Activated CD8-positive, alpha-beta memory T cell treated with anti-CD3 and anti-CD28 coated beads, Interleukin-2, amount 10 ng/mL, durations not matched to agents 7 days and 5 days (primary cell): ENCODE measurements at regions not wholly inside any gene's neighbourhood (a gene's known extent, or its start where the extent isn't known, plus 50 kb on each side); places are given as distances from the start of the nearest gene placed in this dataset.

Experiments used
- ATAC-seq: fragments of 150-1000 bp; cut with Tn5 transposase; one replicate; pipeline ENCODE4 v1.10.0; 2021; ENCODE audit warnings: moderate library complexity
- CTCF ChIA-PET: fragments of 350-600 bp; sonication (Branson Sonifier 250); formaldehyde crosslinking; loops from one replicate; lab custom pipeline; 2021; ENCODE audit warnings: antibody characterized with exemption; lab: Charles Lee
- DNase-seq: peaks from one replicate; pipeline ENCODE4 v3.0.0-alpha.2; 2020
- H3K27ac Mint-ChIP-seq: one replicate; pipeline ENCODE4 v1.8.0; 2021; ENCODE audit warnings: mild to moderate bottlenecking, mixed read lengths
- H3K27me3 Mint-ChIP-seq: one replicate; pipeline ENCODE4 v1.8.0; 2021; ENCODE audit warnings: mixed read lengths
- H3K36me3 Mint-ChIP-seq: one replicate; pipeline ENCODE4 v1.8.0; 2021; ENCODE audit warnings: mild to moderate bottlenecking, mixed read lengths
- H3K4me1 Mint-ChIP-seq: one replicate; pipeline ENCODE4 v1.8.0; 2021; ENCODE audit warnings: mixed read lengths
- H3K4me3 Mint-ChIP-seq: one replicate; pipeline ENCODE4 v1.8.0; 2021; ENCODE audit warnings: mild to moderate bottlenecking, moderate library complexity, mixed read lengths
- H3K9me3 Mint-ChIP-seq: one replicate; pipeline ENCODE4 v1.8.0; 2022; ENCODE audit warnings: low read depth, mixed read lengths

DNA sequence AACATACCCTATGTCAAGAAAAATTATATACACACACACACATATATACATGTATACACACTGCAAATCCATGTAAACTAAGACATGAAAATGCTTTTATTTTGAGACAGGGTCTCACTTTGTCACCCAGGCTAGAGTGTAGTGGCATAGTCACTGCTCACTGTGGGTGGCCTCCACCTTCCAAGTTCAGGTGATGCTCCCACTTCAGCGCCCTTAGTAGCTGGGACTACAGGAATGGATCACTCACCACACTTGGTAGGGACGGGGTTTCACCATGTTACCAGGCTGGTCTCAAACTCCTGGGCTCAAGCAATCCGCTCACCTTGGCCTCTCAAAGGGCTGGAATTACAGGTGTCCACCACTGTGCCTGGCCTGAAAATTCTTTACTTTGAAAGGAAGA lies 617.6 kb downstream of the NYAP2 start:
- Mint-ChIP-seq H3K4me3 (no peak overlapping the region), H3K4me1 (no peaks in the 10 kb centered on the region), H3K27me3 (no peaks in the 10 kb centered on the region), H3K9me3 (peaks cover 4% of the 10 kb centered on the region), H3K36me3 (no peaks in the 10 kb centered on the region), H3K27ac (no peak overlapping the region)
- CTCF ChIA-PET: no interaction called here
- DNase-seq: no peak
- no peak for ATAC-seq

DNA sequence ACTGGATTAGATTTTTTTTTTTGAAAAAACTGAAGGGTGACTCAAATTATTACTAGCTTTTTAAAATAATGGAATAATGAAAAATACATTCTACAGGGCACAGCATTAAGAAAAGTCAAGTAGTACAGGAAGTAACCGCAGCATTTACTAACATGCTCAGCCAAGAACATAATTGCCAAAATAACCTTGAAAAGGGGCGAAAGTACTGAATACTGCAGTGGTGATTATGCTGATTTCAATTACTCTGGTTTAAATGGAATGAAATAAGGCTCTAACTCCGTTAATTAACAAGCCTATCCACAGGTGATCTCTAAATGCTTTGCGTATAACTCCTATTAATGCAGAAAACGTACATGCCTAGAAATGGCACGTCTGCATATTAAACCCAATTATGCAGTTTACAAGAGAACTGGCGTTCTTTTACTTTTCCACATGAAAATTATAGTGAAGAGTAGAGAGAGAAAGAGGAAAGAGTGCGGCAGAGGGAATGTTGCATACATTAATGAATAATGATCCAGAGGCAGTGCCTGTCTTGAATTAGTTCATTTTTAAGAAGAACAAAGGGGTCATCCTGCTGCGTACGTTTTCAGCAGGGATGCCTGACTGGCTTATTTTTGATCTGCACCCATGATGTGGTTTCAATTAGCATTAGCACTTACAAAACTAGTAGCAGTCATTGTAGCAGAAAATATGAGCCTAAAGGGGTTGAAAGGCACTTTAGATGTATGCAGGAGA lies 612.4 kb downstream of the NYAP2 start:
- no peaks in the 10 kb centered on the region for H3K36me3 Mint-ChIP-seq
- no peaks in the 10 kb centered on the region for H3K27me3 Mint-ChIP-seq
- H3K27ac Mint-ChIP-seq: no peak overlapping the region
- CTCF ChIA-PET: no interaction called here
- H3K9me3 Mint-ChIP-seq: no peaks in the 10 kb centered on the region
- no peak for ATAC-seq
- H3K4me1 Mint-ChIP-seq: no peaks in the 10 kb centered on the region
- no peak for DNase-seq
- H3K4me3 Mint-ChIP-seq: no peak overlapping the region

DNA sequence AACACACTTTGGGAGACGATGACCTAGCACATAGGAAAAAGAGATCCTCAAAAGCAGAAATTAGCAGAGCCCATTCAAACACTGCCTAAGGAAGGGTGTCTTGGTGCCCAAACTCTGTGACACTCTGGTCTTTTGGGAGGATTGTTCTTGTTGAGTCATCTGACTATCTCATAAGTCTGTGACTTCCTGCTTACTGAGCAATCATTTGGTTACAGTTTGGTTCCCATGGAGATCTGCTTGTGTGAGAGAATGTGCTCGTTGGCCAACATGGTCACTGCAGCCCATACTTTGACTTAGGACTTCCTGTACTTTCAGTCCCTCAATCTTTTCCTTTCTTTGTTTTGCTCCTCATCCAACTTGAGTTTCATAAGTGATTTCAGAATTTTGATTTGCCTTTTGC lies 602.9 kb downstream of the NYAP2 start:
- DNase-seq: no peak
- Mint-ChIP-seq H3K36me3 (no peaks in the 10 kb centered on the region), H3K4me3 (no peak overlapping the region), H3K27me3 (no peaks in the 10 kb centered on the region), H3K4me1 (no peaks in the 10 kb centered on the region), H3K9me3 (no peaks in the 10 kb centered on the region), H3K27ac (no peak overlapping the region)
- no peak for ATAC-seq
- CTCF ChIA-PET: no interaction called here

DNA sequence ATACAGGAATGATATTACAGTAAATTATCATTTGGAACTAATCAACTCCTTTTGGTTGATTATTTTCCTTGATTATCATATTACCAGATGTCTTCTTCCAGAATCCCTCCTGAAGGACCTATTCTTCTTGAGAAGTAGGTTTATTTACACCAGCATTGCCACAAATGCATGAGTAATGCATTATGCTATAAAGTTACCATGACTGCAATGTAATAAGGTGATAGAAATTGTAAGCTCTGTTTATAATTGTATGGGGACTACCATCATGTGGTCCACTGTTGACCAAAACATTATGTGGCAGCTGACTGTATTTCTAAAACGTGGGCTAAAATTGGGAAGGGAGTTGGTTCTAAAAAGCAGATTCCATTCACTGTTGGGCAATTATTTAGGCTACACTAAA lies 602.2 kb downstream of the NYAP2 start:
- H3K4me1 Mint-ChIP-seq: no peaks in the 10 kb centered on the region
- DNase-seq: no peak
- no peak overlapping the region for H3K27ac Mint-ChIP-seq
- no peaks in the 10 kb centered on the region for H3K27me3 Mint-ChIP-seq
- no peak for ATAC-seq
- CTCF ChIA-PET: no interaction called here
- H3K4me3 Mint-ChIP-seq: no peak overlapping the region
- no peaks in the 10 kb centered on the region for H3K9me3 Mint-ChIP-seq
- no peaks in the 10 kb centered on the region for H3K36me3 Mint-ChIP-seq

DNA sequence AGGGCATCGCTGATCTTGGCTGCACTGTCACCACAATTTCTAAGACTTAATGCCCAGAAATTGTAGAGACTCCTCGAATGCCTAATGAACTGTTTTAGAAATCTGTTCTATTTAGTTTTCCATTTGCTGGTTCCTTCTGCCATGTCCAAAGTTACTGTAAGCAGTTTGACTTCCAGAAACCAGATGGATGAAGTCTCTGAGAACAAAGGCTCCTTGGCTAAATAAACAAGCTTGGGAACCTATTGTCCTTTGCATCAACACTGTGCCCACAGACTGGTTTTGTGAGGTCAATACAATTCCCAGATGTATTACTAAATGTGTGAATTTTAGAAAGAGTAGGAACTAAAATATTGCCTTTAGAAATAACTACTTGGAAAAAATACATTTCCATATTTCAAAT lies 600.2 kb downstream of the NYAP2 start:
- H3K27me3 Mint-ChIP-seq: no peaks in the 10 kb centered on the region
- H3K36me3 Mint-ChIP-seq: no peaks in the 10 kb centered on the region
- H3K27ac Mint-ChIP-seq: no peak overlapping the region
- H3K4me3 Mint-ChIP-seq: no peak overlapping the region
- CTCF ChIA-PET: no interaction called here
- no peaks in the 10 kb centered on the region for H3K9me3 Mint-ChIP-seq
- ATAC-seq: no peak
- DNase-seq: no peak
- no peaks in the 10 kb centered on the region for H3K4me1 Mint-ChIP-seq

DNA sequence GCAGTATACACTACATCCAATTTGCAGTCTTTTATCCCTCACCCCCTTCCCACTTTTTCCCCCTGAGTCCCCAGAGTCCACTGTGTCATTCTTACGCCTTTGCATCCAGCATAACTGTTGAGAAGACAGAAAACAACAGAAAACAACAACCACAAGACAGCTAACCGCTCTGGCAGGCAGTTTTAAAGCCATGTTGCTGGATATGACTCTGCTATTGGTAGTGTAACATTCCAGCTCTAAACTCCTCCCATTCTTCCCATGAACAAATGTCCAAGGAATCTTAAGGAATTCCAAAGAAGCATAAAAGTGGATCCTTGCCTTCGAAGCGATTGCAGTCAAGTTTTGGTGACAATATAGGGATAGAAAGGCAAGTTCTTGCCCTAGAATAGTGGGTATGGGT lies 599.1 kb downstream of the NYAP2 start:
- DNase-seq (no peak), ATAC-seq (no peak)
- Mint-ChIP-seq H3K27ac (no peak overlapping the region), H3K4me1 (no peaks in the 10 kb centered on the region), H3K27me3 (no peaks in the 10 kb centered on the region), H3K9me3 (no peaks in the 10 kb centered on the region), H3K4me3 (no peak overlapping the region), H3K36me3 (no peaks in the 10 kb centered on the region)
- CTCF ChIA-PET: no interaction called here

DNA sequence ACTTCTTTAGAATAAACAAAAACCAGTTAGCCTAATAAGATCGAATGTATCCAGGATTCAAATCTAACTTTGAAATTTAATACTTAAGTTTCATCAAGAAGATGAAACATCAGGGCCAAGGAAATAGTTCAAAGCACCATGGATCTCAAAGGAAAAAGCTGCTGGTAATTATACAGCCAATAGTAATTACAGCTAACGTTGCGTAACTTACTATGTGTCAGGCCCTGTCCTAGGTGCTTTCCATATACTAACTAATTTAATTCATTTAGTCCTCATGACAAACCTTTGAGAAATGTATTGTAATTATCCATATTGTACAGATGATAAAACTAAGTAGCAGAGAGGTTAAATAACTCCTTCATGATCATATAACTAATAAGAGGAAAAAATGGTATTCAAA lies 598.6 kb downstream of the NYAP2 start:
- Mint-ChIP-seq H3K4me1 (no peaks in the 10 kb centered on the region), H3K9me3 (no peaks in the 10 kb centered on the region), H3K4me3 (no peak overlapping the region), H3K27me3 (no peaks in the 10 kb centered on the region), H3K27ac (no peak overlapping the region), H3K36me3 (no peaks in the 10 kb centered on the region)
- DNase-seq: no peak
- CTCF ChIA-PET: interaction anchor here (1.5 kb wide), 1 partner anchor 13 kb away, joined by 5 read pairs; no protein-coding TSS in a partner anchor
- no peak for ATAC-seq

DNA sequence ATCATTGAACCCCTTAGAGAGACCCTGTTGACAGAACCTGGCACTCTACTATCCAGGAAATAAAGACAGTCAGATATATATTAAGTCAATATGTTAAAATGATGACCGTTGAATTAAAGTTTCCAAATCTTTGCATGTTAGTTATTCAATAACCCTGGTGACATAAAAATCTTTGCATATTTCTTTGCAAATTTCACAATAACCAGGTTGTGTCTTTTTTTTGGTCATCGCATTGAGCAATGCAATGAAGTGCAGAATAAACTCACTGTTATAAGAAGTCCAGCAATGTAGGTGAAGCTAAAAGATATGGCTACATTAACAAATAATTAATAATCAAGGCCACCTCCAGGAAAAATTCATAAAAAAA lies 596.9 kb downstream of the NYAP2 start:
- CTCF ChIA-PET: no interaction called here
- DNase-seq: no peak
- Mint-ChIP-seq H3K9me3 (no peaks in the 10 kb centered on the region), H3K27ac (no peak overlapping the region), H3K27me3 (no peaks in the 10 kb centered on the region), H3K36me3 (no peaks in the 10 kb centered on the region), H3K4me1 (no peaks in the 10 kb centered on the region), H3K4me3 (no peak overlapping the region)
- no peak for ATAC-seq

DNA sequence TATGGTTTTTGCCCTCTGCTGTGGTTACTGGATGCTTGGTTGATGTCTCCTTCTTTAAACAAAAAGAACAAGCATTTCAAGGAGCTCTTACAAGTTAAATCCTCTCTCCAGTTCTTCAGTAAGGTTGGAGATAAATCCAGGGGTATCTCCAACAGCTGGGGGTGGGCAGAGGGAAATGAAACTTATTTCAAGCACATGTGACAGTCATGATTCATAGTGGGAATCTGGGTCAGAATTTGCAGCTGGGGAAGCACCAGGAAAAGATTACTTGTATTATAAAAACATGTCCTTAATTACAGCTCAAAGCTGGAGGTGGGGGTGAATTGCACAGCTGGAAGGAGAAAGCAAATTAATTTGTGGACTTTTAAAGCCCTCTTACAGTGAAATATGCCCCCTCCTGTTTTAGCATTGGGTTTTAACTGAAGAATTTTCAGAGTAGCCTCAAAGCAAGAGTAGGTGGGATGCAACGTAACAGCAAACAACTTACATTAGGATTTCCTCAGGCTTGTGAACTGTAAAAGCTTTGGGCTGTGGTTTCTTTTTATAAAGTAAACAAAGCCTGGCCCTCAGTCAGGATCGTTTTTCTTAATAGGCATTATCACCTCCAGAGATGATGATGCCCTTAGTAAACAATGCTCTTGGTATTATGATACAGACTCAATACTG lies 596.4 kb downstream of the NYAP2 start:
- Mint-ChIP-seq H3K36me3 (no peaks in the 10 kb centered on the region), H3K27me3 (no peaks in the 10 kb centered on the region)
- DNase-seq: no peak

DNA sequence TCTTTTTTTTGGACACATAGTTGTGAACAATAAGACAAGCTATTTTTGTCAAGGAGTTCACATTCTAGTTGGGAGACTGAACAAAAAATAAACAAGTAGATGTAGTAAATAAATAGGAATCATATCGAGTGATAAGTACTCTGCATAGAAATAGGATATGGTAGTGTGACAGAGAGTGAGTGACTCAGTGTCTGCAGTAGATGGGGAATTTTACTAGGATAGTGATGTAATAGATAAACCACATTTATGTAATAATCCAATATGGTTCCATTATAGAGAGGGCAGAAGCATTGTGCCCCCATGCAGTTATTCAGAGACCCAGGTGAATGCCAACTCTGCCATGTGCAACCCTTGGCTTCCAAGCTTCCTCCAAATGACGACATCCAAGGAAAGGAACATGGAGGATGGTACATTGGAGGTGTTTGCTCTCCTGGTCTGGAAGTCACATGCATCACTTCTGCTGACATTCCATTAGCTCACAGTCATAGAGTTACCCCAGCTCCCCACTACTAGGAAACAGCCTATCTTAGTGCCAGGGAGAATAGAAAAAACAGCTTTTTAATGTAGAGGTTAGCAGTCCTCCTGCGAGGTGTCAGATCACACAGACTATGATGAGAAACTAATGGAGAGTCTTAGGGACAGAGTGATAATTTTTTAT lies 595.4 kb downstream of the NYAP2 start:
- Mint-ChIP-seq H3K4me3 (no peak overlapping the region), H3K36me3 (no peaks in the 10 kb centered on the region), H3K27ac (no peak overlapping the region), H3K9me3 (no peaks in the 10 kb centered on the region), H3K27me3 (no peaks in the 10 kb centered on the region), H3K4me1 (no peaks in the 10 kb centered on the region)
- DNase-seq (no peak), ATAC-seq (no peak)
- CTCF ChIA-PET: interaction anchor here (1.0 kb wide), 1 partner anchor 10 kb away, joined by 3 read pairs; no protein-coding TSS in a partner anchor

More for the DNA sequence above, 596.4 kb downstream of the NYAP2 start:
- Mint-ChIP-seq H3K27ac (no peak overlapping the region), H3K4me1 (no peaks in the 10 kb centered on the region), H3K9me3 (no peaks in the 10 kb centered on the region), H3K4me3 (no peak overlapping the region)
- CTCF ChIA-PET: interaction anchor here (1.0 kb wide), 1 partner anchor 11 kb away, joined by 3 read pairs; no protein-coding TSS in a partner anchor
- ATAC-seq: no peak

DNA sequence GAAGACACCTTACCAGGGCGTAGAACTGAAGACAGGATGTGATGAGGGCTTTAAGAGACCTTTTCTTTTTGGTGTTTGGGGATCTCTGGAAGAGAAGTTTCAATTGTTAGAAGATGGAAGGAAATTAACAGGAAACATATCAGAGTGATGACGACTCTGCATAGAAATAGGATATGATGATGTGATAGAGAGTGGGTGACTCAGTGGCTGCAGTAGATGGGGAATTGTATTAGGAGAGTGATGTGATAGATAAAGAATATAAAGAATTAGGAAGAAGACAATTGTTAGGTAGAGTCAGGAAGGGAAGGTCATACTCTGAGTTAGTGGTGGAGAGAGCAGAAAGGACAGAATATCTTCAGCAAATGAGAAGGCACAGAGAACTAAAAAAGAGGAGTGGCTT lies 593.9 kb downstream of the NYAP2 start:
- no peaks in the 10 kb centered on the region for H3K9me3 Mint-ChIP-seq
- no peaks in the 10 kb centered on the region for H3K36me3 Mint-ChIP-seq
- H3K4me1 Mint-ChIP-seq: no peaks in the 10 kb centered on the region
- H3K27ac Mint-ChIP-seq: no peak overlapping the region
- ATAC-seq (no peak), DNase-seq (no peak)
- CTCF ChIA-PET: no interaction called here
- no peaks in the 10 kb centered on the region for H3K27me3 Mint-ChIP-seq
- H3K4me3 Mint-ChIP-seq: no peak overlapping the region

DNA sequence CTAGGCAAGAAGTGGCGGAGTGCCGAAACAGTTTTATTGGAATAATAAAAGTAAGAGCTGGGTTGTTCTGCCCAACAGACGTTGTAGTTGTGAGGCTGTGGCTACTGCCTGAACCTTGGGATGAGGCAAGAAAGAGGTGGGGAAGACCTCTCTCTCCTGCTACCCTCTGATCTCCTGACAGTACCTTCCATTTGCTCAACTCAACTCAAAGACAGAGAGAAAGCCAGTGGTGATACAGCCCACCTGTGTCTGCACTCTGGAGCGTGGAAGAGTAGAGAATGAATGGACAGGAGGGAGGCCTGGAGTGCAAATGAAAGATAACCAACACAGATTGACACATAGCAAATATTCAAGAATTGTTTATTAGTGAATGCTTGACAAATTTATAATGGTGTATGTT lies 590.3 kb downstream of the NYAP2 start:
- Mint-ChIP-seq H3K4me3 (no peak overlapping the region), H3K4me1 (no peaks in the 10 kb centered on the region), H3K9me3 (no peaks in the 10 kb centered on the region), H3K36me3 (no peaks in the 10 kb centered on the region), H3K27me3 (no peaks in the 10 kb centered on the region), H3K27ac (no peak overlapping the region)
- CTCF ChIA-PET: no interaction called here
- ATAC-seq (peak; percentile 30), DNase-seq (no peak)

DNA sequence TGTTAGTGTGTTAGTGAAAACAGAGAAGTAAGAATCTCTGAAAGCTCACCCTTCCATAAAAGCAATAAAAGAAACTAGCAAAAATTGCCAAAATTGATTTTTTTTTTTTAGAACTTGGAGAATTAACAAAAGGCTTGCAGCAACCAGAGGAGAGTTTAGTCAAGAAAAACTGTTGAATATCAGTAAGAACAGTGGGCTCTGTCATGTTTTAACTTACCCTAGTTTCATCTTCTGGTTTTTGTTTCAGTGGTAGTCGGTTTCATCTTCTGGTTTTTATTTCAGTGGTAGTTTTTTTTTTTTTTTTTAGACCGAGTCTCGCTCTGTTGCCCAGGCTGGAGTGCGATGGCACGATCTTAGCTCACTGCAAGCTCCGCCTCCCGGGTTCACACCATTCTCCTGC lies 580.9 kb downstream of the NYAP2 start:
- no peak for DNase-seq
- Mint-ChIP-seq H3K27ac (no peak overlapping the region), H3K36me3 (no peaks in the 10 kb centered on the region), H3K4me1 (no peaks in the 10 kb centered on the region), H3K4me3 (no peak overlapping the region), H3K27me3 (no peaks in the 10 kb centered on the region), H3K9me3 (peaks cover 2% of the 10 kb centered on the region)
- CTCF ChIA-PET: no interaction called here
- ATAC-seq: no peak

DNA sequence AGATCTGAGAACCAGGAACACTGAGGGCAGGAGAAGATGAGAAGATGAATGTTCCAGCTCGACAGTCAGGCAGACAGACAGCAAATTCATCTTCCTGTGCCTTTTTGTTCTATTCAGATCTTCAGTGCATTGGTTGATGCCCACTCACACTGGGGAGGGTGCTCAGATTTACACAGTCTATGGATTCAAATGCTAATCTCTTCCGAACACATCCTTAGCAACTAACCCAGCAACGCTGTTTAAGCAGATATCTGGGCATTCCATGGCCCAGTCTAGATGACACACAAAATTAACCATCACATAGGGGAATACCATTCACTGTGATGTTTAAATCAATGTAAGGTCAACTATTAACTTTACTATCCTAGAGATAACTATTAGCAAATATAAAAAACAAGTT lies 571.9 kb downstream of the NYAP2 start:
- ATAC-seq (no peak), DNase-seq (no peak)
- Mint-ChIP-seq H3K9me3 (peaks cover 6% of the 10 kb centered on the region), H3K27me3 (no peaks in the 10 kb centered on the region), H3K36me3 (no peaks in the 10 kb centered on the region), H3K27ac (no peak overlapping the region), H3K4me1 (no peaks in the 10 kb centered on the region), H3K4me3 (no peak overlapping the region)
- CTCF ChIA-PET: no interaction called here
